ENCODE measurements at regions not wholly inside any gene's neighbourhood (a gene's known extent, or its start where the extent isn't known, plus 50 kb on each side); places are given as distances from the start of the nearest gene placed in this dataset.
"Not testable (repeated sequence)": the region's sequence is repeated elsewhere in the genome, so short reads cannot be mapped to it uniquely, and the experiment has no call there.

DNA sequence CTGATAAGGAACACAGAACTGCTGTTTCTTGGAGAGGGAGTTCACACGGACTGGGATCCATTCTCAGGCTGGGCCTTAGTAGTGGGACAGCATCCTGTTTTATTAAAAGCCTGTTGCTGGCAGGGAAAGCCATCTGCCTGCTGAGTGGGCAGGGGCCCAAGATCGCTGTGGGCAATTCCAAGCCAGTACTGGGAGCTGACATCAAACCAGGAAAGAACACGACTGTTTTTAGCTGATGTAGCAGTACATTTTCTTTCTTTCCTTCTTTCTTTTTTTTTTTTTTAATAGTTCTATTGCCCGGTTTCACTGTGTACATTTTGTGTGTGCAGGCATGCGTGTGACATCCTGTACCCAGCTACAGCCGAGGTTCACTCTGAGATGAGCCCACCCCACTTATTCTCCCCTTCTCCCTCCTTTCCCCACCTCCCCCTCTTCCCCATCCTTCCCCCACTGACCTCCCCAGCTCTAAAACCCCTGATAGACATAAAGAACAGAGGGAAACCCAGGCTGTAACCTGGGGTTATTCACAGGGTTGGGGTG, 143.5 kb upstream of the PLGLB2 start:
- intact Hi-C loops (cut with DNase I); DNase-seq (ENCODE audit: extremely low spot score in 2 of 2); H3K9me3 ChIP-seq; H3K4me3 ChIP-seq; H3K27me3 ChIP-seq; H3K4me1 ChIP-seq; H3K36me3 ChIP-seq; H3K27ac ChIP-seq: not testable (repeated sequence)

DNA sequence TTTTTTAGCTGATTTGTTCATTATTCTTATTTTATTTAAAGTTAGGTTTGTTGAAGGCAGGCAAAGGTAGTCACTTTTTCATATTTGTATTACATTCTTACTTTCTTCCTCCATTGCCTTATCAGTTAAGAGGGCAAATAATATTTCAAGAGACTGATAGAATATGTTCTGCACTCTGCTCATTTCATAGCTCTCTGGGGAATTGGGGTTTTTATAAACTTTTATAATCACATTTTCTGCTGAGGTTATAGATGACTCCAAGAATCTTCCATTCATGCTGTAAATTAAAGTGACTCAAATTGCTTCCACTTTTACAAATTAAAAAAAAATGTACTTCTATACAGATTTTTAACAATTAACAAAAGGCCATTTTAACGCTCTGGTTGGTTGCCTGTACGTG, 142.9 kb upstream of the PLGLB2 start:
- H3K9me3 ChIP-seq; H3K27me3 ChIP-seq; intact Hi-C loops (cut with DNase I); DNase-seq (ENCODE audit: extremely low spot score in 2 of 2); H3K4me1 ChIP-seq; H3K4me3 ChIP-seq; H3K27ac ChIP-seq; H3K36me3 ChIP-seq: not testable (repeated sequence)

DNA sequence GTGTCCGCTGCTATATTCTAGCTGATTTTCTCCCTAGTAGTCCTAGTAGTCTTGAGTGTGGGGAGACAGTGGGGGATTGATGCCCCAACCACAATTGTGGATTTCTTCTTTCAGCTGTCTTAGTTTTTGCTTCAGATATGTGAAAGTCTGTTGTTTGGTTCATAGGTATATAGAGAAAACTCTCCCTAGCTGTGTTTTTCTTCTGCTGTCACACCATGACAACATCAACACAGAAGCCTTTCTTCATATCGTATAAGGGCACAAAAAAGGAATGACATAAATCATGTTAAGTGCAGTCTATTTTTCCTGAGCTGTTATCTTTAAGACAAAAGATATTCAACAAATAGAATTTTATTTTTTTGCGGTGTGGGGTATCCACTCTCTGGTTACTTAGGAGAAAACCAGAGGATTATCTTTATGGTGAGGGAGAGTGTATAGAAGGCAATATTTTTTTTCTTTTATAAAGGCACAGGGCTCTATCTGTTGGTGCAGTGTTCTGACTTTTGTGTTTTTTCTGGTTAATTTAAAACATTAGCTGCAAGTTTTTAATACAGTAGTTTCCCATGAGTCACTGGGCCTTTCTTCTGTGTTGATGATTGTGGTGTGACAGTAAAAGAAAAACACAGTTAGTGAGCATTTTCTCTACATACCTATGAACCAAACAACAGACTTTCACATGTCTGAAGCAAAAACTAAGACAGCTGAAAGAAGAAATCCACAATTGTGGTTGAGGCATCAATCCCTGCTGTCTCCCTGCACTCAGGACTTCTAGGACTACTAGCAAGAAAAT, 139.3 kb upstream of the PLGLB2 start:
- H3K36me3 ChIP-seq; H3K27ac ChIP-seq; DNase-seq (ENCODE audit: extremely low spot score in 2 of 2); H3K4me3 ChIP-seq; H3K4me1 ChIP-seq; H3K9me3 ChIP-seq; H3K27me3 ChIP-seq; intact Hi-C loops (cut with DNase I): not testable (repeated sequence)

DNA sequence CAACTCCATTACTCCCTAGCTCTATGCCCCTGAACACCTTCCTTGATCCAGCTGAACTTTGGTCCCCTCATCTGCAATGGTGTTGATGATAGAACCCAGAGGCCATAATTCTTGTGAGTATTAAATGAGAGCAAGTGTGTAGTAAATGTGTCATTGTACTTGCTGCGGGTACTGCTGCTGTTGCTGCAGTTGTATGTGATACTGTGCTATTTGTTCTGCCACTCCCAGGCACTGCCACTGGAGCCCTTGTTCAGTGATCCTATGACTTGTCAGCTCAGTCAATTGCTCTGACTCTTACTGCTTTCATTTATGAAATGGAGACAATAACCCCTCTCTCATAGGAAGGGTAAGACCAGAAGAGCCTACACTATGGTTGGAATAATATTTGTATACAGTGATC, 136.9 kb upstream of the PLGLB2 start:
- H3K4me3 ChIP-seq; H3K36me3 ChIP-seq; DNase-seq (ENCODE audit: extremely low spot score in 2 of 2); H3K9me3 ChIP-seq; intact Hi-C loops (cut with DNase I); H3K27me3 ChIP-seq; H3K27ac ChIP-seq; H3K4me1 ChIP-seq: not testable (repeated sequence)

DNA sequence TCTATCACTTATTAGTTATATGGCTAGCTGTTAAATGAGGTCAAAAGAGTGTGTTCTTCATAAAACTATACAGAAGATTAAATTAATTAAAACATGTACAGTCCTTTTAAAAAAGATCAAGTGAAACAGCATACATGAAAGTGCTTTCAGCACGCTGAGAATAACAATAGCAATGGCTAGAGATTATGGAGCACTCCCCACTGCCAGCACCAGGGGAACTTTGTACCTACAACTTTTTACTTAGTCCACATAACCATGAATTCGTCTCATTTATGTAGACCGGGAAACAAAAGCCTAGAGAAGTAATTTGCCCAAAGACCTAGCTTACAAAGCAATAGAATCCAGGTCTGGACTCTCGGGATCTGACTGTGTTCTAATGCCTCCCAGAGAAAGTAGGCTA, 136.5 kb upstream of the PLGLB2 start:
- H3K9me3 ChIP-seq; DNase-seq (ENCODE audit: extremely low spot score in 2 of 2): not testable (repeated sequence)

DNA sequence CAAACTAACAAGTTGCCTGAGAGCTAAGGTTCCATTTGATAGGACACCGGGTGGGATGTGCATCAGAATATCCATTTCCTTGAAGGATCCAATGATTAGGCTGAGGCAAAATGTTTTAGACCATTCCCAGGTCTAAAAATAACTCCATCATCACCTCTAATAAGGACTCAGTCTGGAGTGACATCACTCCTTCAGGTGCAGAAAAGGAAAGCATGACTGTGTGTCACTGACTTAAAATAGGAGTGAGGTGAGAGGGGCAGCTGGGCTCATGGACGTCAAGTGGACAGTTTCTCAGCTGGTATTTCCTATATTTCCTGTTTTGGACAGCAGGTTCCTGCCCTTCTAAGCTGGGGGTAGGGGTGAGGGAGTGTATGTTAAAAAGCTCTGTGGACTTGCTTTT, 135.9 kb upstream of the PLGLB2 start:
- H3K9me3 ChIP-seq; H3K36me3 ChIP-seq; H3K27ac ChIP-seq; intact Hi-C loops (cut with DNase I); DNase-seq (ENCODE audit: extremely low spot score in 2 of 2); H3K4me1 ChIP-seq; H3K27me3 ChIP-seq; H3K4me3 ChIP-seq: not testable (repeated sequence)

More for the DNA sequence above, 136.5 kb upstream of the PLGLB2 start:
- H3K36me3 ChIP-seq; H3K4me3 ChIP-seq; intact Hi-C loops (cut with DNase I); H3K27me3 ChIP-seq; H3K27ac ChIP-seq; H3K4me1 ChIP-seq: not testable (repeated sequence)

DNA sequence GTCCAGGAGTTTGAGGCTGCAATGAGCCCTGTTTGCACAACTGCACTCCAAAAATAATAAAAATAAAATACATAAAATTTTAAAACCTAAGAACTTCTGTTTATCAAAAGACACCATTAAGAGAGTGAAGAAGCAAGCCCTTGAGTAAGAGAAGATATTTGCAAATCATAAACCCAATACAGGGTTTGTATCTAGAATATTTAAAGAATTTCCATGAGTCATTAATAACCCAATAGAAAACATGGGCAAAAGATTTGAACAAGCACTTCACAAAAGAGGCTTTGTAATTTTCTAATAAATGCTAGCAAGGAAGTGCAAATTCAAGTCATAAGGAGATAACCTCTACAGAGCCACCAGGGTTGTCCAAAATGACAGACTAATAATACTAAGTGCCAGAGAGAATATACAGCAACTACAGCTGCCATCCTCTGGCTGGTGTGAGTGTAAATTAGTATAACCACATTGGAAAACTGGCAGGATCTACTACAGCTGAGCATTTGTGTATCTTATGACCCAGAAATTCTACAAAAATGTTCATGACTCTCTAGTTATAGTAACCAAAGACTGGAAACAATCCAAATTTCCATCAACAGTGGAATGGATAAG, 133.0 kb upstream of the PLGLB2 start:
- H3K27ac ChIP-seq; intact Hi-C loops (cut with DNase I); H3K9me3 ChIP-seq: not testable (repeated sequence)

DNA sequence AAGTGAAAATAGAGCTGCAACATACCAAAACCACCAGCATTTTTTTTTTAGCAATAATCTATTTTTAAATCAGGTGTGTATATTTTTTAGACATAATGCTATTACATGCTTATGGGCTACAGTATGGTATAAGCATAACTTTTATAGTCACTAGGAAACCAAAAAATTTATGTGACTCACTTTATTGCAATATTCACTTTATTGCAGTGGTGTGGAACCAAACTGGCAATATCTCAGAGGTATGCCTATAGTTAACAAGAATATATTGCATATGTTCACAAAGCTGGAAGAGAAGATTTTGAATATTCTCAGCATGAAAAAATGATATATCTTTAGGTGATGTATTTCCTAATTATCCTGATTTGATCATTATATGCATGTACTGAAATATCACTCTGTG, 128.8 kb upstream of the PLGLB2 start:
- H3K9me3 ChIP-seq; intact Hi-C loops (cut with DNase I); H3K36me3 ChIP-seq; H3K27ac ChIP-seq; DNase-seq (ENCODE audit: extremely low spot score in 2 of 2); H3K27me3 ChIP-seq; H3K4me1 ChIP-seq; H3K4me3 ChIP-seq: not testable (repeated sequence)

More for the DNA sequence above, 133.0 kb upstream of the PLGLB2 start:
- not testable (repeated sequence) for H3K27me3 ChIP-seq; H3K4me1 ChIP-seq; H3K36me3 ChIP-seq; DNase-seq (ENCODE audit: extremely low spot score in 2 of 2); H3K4me3 ChIP-seq

DNA sequence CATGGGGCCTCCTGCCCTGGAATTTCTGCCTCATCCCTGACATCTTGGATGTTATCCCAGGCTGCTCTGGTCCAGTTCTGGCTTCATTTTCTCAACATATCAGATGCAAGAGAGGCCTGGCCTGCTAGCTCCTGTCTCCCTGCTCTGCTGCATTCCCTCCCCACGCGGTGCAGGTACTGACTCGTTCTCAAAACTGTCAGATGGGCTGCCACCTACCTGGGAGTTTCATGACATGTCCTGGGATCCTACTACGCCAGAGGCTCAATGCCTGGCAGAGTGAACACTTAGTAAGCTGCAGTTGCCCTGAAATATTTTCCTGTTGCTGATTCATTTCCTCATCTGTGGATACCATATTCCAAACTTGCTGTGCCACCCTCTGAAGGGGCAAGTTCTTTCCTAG, 126.7 kb upstream of the PLGLB2 start:
- H3K9me3 ChIP-seq; H3K4me1 ChIP-seq; DNase-seq (ENCODE audit: extremely low spot score in 2 of 2); H3K36me3 ChIP-seq; H3K4me3 ChIP-seq; H3K27ac ChIP-seq; intact Hi-C loops (cut with DNase I); H3K27me3 ChIP-seq: not testable (repeated sequence)

DNA sequence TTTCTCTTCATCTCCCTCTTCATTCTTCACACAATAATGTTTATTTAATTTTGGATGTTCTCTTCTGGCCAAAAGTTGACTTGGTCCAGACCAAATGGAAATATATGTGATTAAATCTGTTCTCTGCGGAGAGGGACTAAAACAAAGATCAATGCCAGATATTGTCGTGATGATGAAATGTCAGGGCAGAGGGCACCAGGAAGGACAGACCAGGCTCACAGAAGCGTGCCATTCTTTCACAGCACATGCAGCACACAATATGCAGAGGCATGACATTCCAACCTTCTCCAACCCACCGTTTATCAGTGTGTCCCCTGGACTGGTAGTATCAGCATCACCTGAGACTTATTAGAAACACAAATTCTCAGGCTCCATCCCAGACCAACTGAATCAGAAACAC, 125.2 kb upstream of the PLGLB2 start:
- H3K4me1 ChIP-seq; intact Hi-C loops (cut with DNase I); H3K4me3 ChIP-seq; H3K9me3 ChIP-seq; H3K36me3 ChIP-seq; H3K27ac ChIP-seq; DNase-seq (ENCODE audit: extremely low spot score in 2 of 2); H3K27me3 ChIP-seq: not testable (repeated sequence)

DNA sequence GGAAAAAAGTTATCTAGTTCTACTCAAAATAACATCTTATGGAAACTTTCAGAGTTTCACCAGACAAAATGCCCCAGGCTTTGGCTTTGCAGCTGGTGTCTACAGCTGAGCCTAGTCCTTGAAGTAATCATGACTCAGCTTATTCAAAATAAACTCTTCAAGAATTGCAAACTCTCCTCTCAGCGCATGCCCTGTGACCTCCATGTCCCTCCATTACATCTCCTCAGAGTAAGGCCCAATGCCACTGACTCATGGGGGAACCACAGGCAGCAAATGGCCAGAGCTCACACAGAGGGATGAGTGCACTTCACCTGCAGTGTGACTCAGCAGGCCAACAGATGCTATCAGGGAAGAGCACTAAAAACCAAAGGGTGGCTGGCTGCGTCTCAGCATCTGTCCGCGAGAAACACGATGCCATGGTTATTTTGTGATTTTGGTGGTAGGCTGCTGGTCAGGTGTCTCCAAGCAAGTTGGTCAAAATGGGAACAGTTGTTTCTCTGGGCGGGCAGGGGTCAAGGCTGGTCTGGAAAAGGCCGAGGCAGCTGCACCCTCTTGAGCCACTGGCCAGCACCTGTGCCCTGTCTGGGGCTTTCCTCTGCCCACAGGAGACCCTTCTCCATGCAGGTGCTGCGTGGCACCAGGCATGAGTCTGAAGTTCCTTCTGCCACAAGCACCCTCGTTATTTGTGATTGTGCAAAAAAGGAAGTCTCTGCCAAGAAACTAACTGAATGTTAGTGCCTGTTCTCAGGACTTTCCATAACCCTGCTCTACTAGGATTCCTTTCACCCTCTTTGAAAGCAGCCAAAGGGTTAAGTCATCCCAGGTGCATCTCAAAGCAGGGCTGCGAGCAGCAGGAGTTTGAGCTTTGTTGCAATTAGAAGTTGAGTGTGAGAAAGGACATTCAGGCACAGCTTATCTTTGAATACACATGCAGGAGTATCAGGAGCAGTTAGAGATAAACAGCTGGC, 118.1 kb upstream of the PLGLB2 start:
- DNase-seq (ENCODE audit: extremely low spot score in 2 of 2); H3K9me3 ChIP-seq; H3K27me3 ChIP-seq; H3K27ac ChIP-seq; H3K36me3 ChIP-seq; intact Hi-C loops (cut with DNase I); H3K4me1 ChIP-seq; H3K4me3 ChIP-seq: not testable (repeated sequence)

DNA sequence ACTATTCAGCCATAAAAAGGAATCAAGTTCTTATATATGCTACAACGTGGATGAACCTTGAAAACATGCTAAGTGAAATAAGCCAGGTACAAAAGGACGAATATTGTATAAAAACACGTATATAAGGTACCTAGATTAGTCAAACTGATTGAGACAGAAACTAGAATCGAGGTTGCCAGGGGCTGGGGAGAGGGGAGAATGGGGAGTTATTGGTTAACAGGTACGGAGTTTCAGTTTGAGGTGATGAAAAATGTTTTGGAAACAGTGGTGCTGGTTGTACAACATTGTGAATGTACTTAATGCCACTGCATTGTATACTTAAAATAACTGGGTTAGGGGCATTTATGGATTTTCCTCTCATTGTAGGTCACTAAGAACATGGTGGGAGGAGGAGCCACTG, 117.0 kb upstream of the PLGLB2 start:
- H3K9me3 ChIP-seq; DNase-seq (ENCODE audit: extremely low spot score in 2 of 2); H3K4me3 ChIP-seq; H3K27ac ChIP-seq; H3K27me3 ChIP-seq; H3K36me3 ChIP-seq; H3K4me1 ChIP-seq; intact Hi-C loops (cut with DNase I): not testable (repeated sequence)

DNA sequence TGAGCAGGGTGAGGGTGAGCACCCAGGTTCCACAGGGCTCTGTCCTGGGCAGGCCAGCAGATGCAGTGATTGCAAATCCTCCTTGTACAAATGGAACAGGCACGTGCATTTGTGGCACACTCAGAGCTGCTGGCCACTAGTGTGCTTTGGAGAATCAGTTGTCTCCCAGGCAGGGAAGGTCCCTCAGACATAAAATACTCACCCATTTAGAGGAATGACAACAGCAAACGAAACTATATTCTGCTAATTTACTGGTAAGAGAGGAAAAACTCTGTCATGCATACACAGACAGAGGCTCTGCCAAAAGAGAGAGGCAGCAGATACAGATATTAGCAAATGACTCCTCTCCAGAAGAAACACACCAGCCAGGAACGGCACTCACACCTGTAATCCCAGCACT, 116.5 kb upstream of the PLGLB2 start:
- intact Hi-C loops (cut with DNase I), result not testable (repeated sequence)

More for the DNA sequence above, 116.5 kb upstream of the PLGLB2 start:
- DNase-seq (ENCODE audit: extremely low spot score in 2 of 2); H3K27me3 ChIP-seq; H3K4me3 ChIP-seq; H3K9me3 ChIP-seq; H3K36me3 ChIP-seq; H3K4me1 ChIP-seq; H3K27ac ChIP-seq: not testable (repeated sequence)
